ENCODE measurements at regions not wholly inside any gene's neighbourhood (a gene's known extent, or its start where the extent isn't known, plus 50 kb on each side); places are given as distances from the start of the nearest gene placed in this dataset.
"Not testable (repeated sequence)": the region's sequence is repeated elsewhere in the genome, so short reads cannot be mapped to it uniquely, and the experiment has no call there.

GRCh38 chr5:34436761-34437501 lies 219.2 kb upstream of the RAI14 start:
- no peak overlapping the region for H3K4me3 ChIP-seq (ENCODE audit: low read length)
- DNase-seq (ENCODE audit: low read depth) = no peak
- no peak for TF ChIP-seq CTCF (IDR thresholded peaks at IDR 0.05; ENCODE audit: insufficient read depth, low read depth, low read length, missing control alignments)

- DNase-seq (ENCODE audit: low read depth) = no peak
- H3K4me3 ChIP-seq (ENCODE audit: low read length) = no peak overlapping the region
- TF ChIP-seq CTCF (IDR thresholded peaks at IDR 0.05; ENCODE audit: insufficient read depth, low read depth, low read length, missing control alignments) = no peak
These were observed 216.5 kb upstream of the RAI14 start for GRCh38 chr5:34439601-34440000.

GRCh38 chr5:34441767-34442166 lies 214.4 kb upstream of the RAI14 start:
- H3K4me3 ChIP-seq (ENCODE audit: low read length); DNase-seq (ENCODE audit: low read depth): not testable (repeated sequence)

GRCh38 chr5:34447424-34447823 lies 208.7 kb upstream of the RAI14 start:
- TF ChIP-seq CTCF (IDR thresholded peaks at IDR 0.05; ENCODE audit: insufficient read depth, low read depth, low read length, missing control alignments) = no peak
- H3K4me3 ChIP-seq (ENCODE audit: low read length) = no peak overlapping the region
- DNase-seq (ENCODE audit: low read depth) = no peak

DNA sequence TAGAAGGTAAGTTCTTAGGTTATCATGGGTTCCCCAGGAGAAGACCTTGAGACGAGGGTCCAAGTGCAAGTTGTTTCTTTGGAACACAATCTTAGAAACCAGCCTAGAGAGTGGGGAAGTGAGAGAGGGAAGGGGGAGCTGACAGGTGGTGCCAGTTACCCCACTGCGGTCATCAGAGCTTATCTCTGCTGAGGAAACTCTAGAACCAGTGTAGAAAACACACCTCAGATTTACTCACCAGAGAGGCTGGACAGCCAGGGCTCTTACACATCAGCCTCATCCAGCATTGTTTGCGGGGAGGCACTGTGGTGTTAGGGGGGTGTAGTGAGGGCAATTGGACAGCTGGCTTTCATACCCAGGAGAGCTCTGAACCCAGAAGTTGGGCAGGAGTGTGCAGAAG lies 206.5 kb upstream of the RAI14 start:
- no peak for DNase-seq (ENCODE audit: low read depth)
- TF ChIP-seq CTCF (IDR thresholded peaks at IDR 0.05; ENCODE audit: insufficient read depth, low read depth, low read length, missing control alignments) = no peak
- H3K4me3 ChIP-seq (ENCODE audit: low read length) = no peak overlapping the region

GRCh38 chr5:34450338-34450737 lies 205.8 kb upstream of the RAI14 start:
- TF ChIP-seq CTCF (IDR thresholded peaks at IDR 0.05; ENCODE audit: insufficient read depth, low read depth, low read length, missing control alignments) = no peak
- DNase-seq (ENCODE audit: low read depth) = no peak
- no peak overlapping the region for H3K4me3 ChIP-seq (ENCODE audit: low read length)

GRCh38 chr5:34452170-34452828 lies 203.8 kb upstream of the RAI14 start:
- DNase-seq (ENCODE audit: low read depth) = peak; percentile 63
- TF ChIP-seq CTCF (IDR thresholded peaks at IDR 0.05; ENCODE audit: insufficient read depth, low read depth, low read length, missing control alignments) = peak; percentile 71
- H3K4me3 ChIP-seq (ENCODE audit: low read length) = no peak overlapping the region

Data from epithelial cell of esophagus (primary cell).